Right ventricle myocardium superior (tissue), 1 donor: ENCODE measurements at regions not wholly inside any gene's neighbourhood (a gene's known extent, or its start where the extent isn't known, plus 50 kb on each side); places are given as distances from the start of the nearest gene placed in this dataset.
"Not testable (repeated sequence)": the region's sequence is repeated elsewhere in the genome, so short reads cannot be mapped to it uniquely, and the experiment has no call there.

Source experiments
- ATAC-seq: fragments of 200-7000 bp; cut with Tn5 transposase; one replicate; pipeline ENCODE4 v1.9.1; 2020; ENCODE audit warnings: mild to moderate bottlenecking; ENCODE audit not compliant: poor library complexity
- DNase-seq: peaks from one replicate; pipeline ENCODE4 v3.0.0-alpha.2; 2020
- intact Hi-C: fragments of 100-400 bp; cut with DNase I; formaldehyde crosslinking; loops from one replicate; pipeline ENCODE4 v1.11.2; 2022
- donor health status: DM: no; HTN: yes; CAD: no; lungs with severe emphysema.

- no peak for ATAC-seq
Observed at GRCh38 chr3:36032180-36033047, 347.9 kb upstream of the STAC start.

GRCh38 chr3:36058404-36059030 is 321.8 kb upstream of the STAC start:
- ATAC-seq = no peak
- intact Hi-C loops = no loop called here
- DNase-seq = no peak

More at GRCh38 chr3:36032180-36033047, 347.9 kb upstream of the STAC start:
- intact Hi-C loops = no loop called here
- DNase-seq = no peak

- ATAC-seq (no peak), DNase-seq (no peak)
- intact Hi-C loops = no loop called here
Observed at GRCh38 chr3:36060950-36061349, 319.4 kb upstream of the STAC start.

GRCh38 chr3:36063992-36064391 is 316.3 kb upstream of the STAC start:
- ATAC-seq (no peak), DNase-seq (no peak)
- intact Hi-C loops = no loop called here

GRCh38 chr3:36065321-36065720 is 315.0 kb upstream of the STAC start:
- ATAC-seq = no peak
- no peak for DNase-seq
- intact Hi-C loops = no loop called here

- intact Hi-C loops = no loop called here
- no peak for ATAC-seq
- DNase-seq = no peak
Observed at GRCh38 chr3:36075491-36075890, 304.8 kb upstream of the STAC start.

- intact Hi-C loops = no loop called here
- no peak for DNase-seq
Observed at GRCh38 chr3:36077320-36077719, 303.0 kb upstream of the STAC start.

GRCh38 chr3:36082958-36083357 is 297.3 kb upstream of the STAC start:
- intact Hi-C loops, DNase-seq, ATAC-seq: not testable (repeated sequence)

More at GRCh38 chr3:36077320-36077719, 303.0 kb upstream of the STAC start:
- ATAC-seq = no peak

GRCh38 chr3:36095238-36095637 is 285.1 kb upstream of the STAC start:
- DNase-seq (no peak), ATAC-seq (no peak)
- intact Hi-C loops = no loop called here

- intact Hi-C loops = no loop called here
- DNase-seq = no peak
- no peak for ATAC-seq
Observed at GRCh38 chr3:36097209-36097608, 283.1 kb upstream of the STAC start.

- intact Hi-C loops = no loop called here
- ATAC-seq (no peak), DNase-seq (no peak)
Observed at GRCh38 chr3:36114353-36114752, 266.0 kb upstream of the STAC start.

GRCh38 chr3:36124118-36124796 is 256.0 kb upstream of the STAC start:
- DNase-seq (no peak), ATAC-seq (no peak)
- intact Hi-C loops = no loop called here

GRCh38 chr3:36132214-36132613 is 248.1 kb upstream of the STAC start:
- intact Hi-C loops = no loop called here
- DNase-seq (no peak), ATAC-seq (no peak)

- no peak for DNase-seq
- intact Hi-C loops = no loop called here
- ATAC-seq = no peak
Observed at GRCh38 chr3:36135863-36136262, 244.4 kb upstream of the STAC start.

- intact Hi-C loops = no loop called here
- no peak for DNase-seq
- no peak for ATAC-seq
Observed at GRCh38 chr3:36142746-36143145, 237.6 kb upstream of the STAC start.

GRCh38 chr3:36146404-36146803 is 233.9 kb upstream of the STAC start:
- intact Hi-C loops = no loop called here
- DNase-seq = no peak
- no peak for ATAC-seq

GRCh38 chr3:36147934-36148558 is 232.3 kb upstream of the STAC start:
- intact Hi-C loops = no loop called here
- no peak for ATAC-seq

GRCh38 chr3:36149447-36149865 is 230.8 kb upstream of the STAC start:
- intact Hi-C loops = no loop called here
- ATAC-seq (no peak), DNase-seq (no peak)

More at GRCh38 chr3:36147934-36148558, 232.3 kb upstream of the STAC start:
- DNase-seq = no peak

- ATAC-seq (no peak), DNase-seq (no peak)
- intact Hi-C loops = no loop called here
Observed at GRCh38 chr3:36155515-36155914, 224.8 kb upstream of the STAC start.
